ENCODE measurements at regions not wholly inside any gene's neighbourhood (a gene's known extent, or its start where the extent isn't known, plus 50 kb on each side); places are given as distances from the start of the nearest gene placed in this dataset.

DNA sequence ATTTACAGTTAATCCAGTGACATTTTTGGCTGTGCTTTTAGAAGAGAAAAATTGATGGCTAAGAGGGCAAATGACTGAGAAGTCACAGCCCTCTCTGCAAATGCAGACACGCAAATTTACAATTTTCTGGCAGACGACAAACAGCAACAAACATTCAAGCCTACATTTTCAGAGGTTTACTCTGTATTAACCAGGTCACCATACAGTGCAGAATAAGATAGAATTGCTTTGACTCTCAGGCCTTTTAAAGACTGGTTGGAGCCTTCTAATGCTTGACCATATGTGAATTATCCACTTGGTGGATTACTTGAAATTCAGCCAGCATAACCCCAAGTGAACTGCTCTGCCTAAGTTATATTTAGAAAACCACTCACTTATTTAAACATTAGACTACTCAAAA lies 65.5 kb upstream of the FOXN2 start:
- Histone ChIP-seq H3K36me3 (no peaks in the 10 kb centered on the region), H3K4me3 (no peak overlapping the region), H3K9me3 (replicated peaks) (no peaks in the 10 kb centered on the region), H3K27me3 (replicated peaks) (no peaks in the 10 kb centered on the region), H3K27ac (peak overlapping the region; percentile 88), H3K4me1 (replicated peaks) (peaks cover 22% of the 10 kb centered on the region)
- DNase-seq (ENCODE audit: low read depth in 1 of 2, low spot score in 2 of 2), result no peak

GRCh38 chr2:48249631-48250473 lies 64.6 kb upstream of the FOXN2 start:
- peak overlapping the region; percentile 88 for H3K27ac ChIP-seq
- no peak overlapping the region for H3K4me3 ChIP-seq
- H3K4me1 ChIP-seq (replicated peaks), result peaks cover 22% of the 10 kb centered on the region
- H3K9me3 ChIP-seq (replicated peaks), result no peaks in the 10 kb centered on the region
- no peaks in the 10 kb centered on the region for H3K36me3 ChIP-seq
- no peaks in the 10 kb centered on the region for H3K27me3 ChIP-seq (replicated peaks)
- DNase-seq (ENCODE audit: low read depth in 1 of 2, low spot score in 2 of 2), result peak in 1 of 2 experiments; percentile 22

- DNase-seq (ENCODE audit: low read depth in 1 of 2, low spot score in 2 of 2), result no peak
- no peaks in the 10 kb centered on the region for H3K27me3 ChIP-seq (replicated peaks)
- H3K36me3 ChIP-seq, result no peaks in the 10 kb centered on the region
- H3K9me3 ChIP-seq (replicated peaks), result no peaks in the 10 kb centered on the region
- peaks cover 22% of the 10 kb centered on the region for H3K4me1 ChIP-seq (replicated peaks)
- H3K4me3 ChIP-seq, result no peak overlapping the region
- H3K27ac ChIP-seq, result no peak overlapping the region
These were observed 64.0 kb upstream of the FOXN2 start for GRCh38 chr2:48250474-48250844.

DNA sequence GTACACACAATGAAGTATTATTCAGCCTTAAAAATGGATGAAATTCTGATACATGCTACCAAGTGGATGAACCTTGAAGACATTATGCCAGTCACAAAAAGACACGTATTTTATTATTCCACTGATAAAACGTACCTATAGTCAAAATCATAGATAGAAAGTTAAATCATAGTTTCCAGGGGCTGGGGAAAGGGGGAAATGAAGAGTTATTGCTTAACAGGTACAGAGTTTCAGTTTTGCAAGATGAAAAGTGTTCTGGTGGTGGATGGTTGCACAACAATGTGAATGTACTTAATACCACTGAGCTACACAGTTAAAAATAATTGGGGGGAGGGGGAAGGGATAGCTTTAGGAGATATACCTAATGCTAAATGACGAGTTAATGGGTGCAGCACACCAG lies 63.5 kb upstream of the FOXN2 start:
- Histone ChIP-seq H3K9me3 (replicated peaks) (no peaks in the 10 kb centered on the region), H3K4me3 (no peak overlapping the region), H3K36me3 (no peaks in the 10 kb centered on the region), H3K27me3 (replicated peaks) (no peaks in the 10 kb centered on the region), H3K27ac (no peak overlapping the region), H3K4me1 (replicated peaks) (peaks cover 22% of the 10 kb centered on the region)
- no peak for DNase-seq (ENCODE audit: low read depth in 1 of 2, low spot score in 2 of 2)

DNA sequence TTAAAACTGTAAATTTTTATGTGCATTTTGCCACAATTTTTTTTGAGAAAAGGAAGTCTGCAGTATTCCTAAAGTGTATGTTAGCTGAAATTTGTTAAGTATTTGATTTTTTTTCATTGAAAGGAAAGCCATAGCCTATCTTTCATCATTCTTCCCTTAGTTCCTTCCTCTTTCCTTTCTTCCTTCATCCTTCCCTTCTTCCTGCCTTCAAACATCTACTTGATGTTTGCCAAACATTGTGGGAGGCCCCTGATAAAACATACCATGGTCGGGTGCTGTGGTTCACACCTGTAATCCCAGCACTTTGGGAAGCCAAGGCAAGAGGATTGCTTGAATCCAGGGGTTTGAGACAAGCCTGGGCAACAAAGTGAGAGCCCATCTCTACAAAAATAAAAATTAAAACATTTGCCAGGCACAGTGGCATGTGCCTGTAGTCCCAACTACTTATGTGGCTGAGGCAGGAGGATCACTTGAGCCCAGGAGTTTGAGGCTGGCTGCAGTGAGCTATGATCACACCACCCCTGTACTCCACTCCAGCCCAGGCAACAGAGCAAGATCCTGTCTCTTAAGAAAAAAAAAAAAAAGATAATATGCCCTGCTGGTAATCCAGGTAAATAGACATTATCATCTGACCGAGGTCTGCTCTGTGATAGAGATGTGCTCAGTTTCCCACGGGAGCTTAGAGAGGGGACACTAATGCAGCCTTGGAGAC lies 62.9 kb upstream of the FOXN2 start:
- Histone ChIP-seq H3K4me1 (replicated peaks) (peaks cover 22% of the 10 kb centered on the region), H3K36me3 (no peaks in the 10 kb centered on the region), H3K9me3 (replicated peaks) (no peaks in the 10 kb centered on the region), H3K27ac (no peak overlapping the region), H3K27me3 (replicated peaks) (no peaks in the 10 kb centered on the region), H3K4me3 (no peak overlapping the region)
- DNase-seq (ENCODE audit: low read depth in 1 of 2, low spot score in 2 of 2), result no peak

DNA sequence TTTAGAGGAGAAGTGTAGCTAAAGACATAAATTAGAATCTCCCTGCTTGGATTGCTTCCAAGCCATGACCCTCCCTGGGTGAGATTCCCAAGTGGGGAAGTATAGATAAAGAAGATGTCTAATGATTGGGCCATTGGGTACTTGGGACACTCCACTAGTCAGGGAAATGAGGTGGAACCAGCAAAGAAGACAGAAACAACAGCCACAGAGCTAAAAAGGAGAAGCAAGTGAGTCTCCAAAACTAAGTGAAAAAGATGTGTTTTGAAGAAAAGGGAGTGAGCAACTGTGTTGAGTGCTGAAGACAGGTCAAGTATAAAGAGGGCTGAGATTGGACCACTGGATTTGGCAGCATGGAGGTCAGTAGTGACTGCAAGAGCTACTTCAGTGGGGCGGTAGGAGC lies 61.2 kb upstream of the FOXN2 start:
- Histone ChIP-seq H3K36me3 (no peaks in the 10 kb centered on the region), H3K27ac (no peak overlapping the region), H3K9me3 (replicated peaks) (no peaks in the 10 kb centered on the region), H3K27me3 (replicated peaks) (no peaks in the 10 kb centered on the region), H3K4me1 (replicated peaks) (peaks cover 16% of the 10 kb centered on the region), H3K4me3 (no peak overlapping the region)
- no peak for DNase-seq (ENCODE audit: low read depth in 1 of 2, low spot score in 2 of 2)

GRCh38 chr2:48254839-48255238 lies 59.6 kb upstream of the FOXN2 start:
- DNase-seq (ENCODE audit: low read depth in 1 of 2, low spot score in 2 of 2), result no peak
- Histone ChIP-seq H3K4me3 (no peak overlapping the region), H3K36me3 (no peaks in the 10 kb centered on the region), H3K4me1 (replicated peaks) (peaks cover 3% of the 10 kb centered on the region), H3K9me3 (replicated peaks) (no peaks in the 10 kb centered on the region), H3K27me3 (replicated peaks) (no peaks in the 10 kb centered on the region), H3K27ac (no peak overlapping the region)

DNA sequence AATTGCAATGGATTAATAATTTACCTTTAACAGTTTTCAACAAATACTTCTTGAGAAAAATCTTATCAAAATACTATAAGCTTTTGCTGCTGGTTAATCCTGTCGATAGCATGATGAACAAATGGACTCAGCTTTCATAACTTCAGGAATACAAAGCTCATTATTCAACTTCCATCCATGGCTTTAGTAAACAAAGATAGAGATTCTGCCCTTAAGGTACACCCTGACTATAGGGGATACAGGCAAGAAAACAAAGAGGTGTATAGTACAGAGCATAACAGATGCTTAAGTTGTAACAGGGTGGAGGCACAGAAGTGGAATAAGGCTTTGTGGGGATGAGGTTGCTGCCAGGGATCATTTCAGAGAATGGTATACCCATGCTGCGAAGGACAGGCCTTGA lies 57.0 kb upstream of the FOXN2 start:
- Histone ChIP-seq H3K4me3 (no peak overlapping the region), H3K36me3 (no peaks in the 10 kb centered on the region), H3K27ac (no peak overlapping the region), H3K4me1 (replicated peaks) (no peaks in the 10 kb centered on the region), H3K27me3 (replicated peaks) (no peaks in the 10 kb centered on the region), H3K9me3 (replicated peaks) (no peaks in the 10 kb centered on the region)
- no peak for DNase-seq (ENCODE audit: low read depth in 1 of 2, low spot score in 2 of 2)

- no peaks in the 10 kb centered on the region for H3K27me3 ChIP-seq (replicated peaks)
- no peak for DNase-seq (ENCODE audit: low read depth in 1 of 2, low spot score in 2 of 2)
- no peak overlapping the region for H3K4me3 ChIP-seq
- H3K9me3 ChIP-seq (replicated peaks), result no peaks in the 10 kb centered on the region
- H3K27ac ChIP-seq, result no peak overlapping the region
- no peaks in the 10 kb centered on the region for H3K36me3 ChIP-seq
- H3K4me1 ChIP-seq (replicated peaks), result no peaks in the 10 kb centered on the region
These were observed 55.9 kb upstream of the FOXN2 start for GRCh38 chr2:48258481-48259149.

DNA sequence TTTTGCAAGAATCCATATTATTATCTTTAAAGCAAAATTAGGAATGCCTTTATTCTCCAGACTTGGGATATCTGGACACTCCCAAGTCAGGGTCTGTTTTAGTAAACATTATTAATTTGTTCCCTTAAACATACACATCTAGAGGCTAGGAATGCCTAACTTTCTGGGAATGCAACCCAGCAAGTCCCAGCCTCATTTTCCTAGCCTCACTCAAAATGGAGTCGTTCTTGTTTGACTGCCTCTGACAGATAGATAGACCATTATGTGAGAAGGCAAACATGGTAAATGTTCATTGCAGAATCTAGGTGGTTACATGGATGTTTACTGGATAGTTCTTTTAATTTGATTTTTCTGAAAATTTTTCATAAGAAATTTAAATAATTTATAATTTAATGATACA lies 54.7 kb upstream of the FOXN2 start:
- Histone ChIP-seq H3K36me3 (no peaks in the 10 kb centered on the region), H3K9me3 (replicated peaks) (no peaks in the 10 kb centered on the region), H3K4me1 (replicated peaks) (no peaks in the 10 kb centered on the region), H3K27me3 (replicated peaks) (no peaks in the 10 kb centered on the region), H3K4me3 (no peak overlapping the region), H3K27ac (no peak overlapping the region)
- DNase-seq (ENCODE audit: low read depth in 1 of 2, low spot score in 2 of 2), result no peak

DNA sequence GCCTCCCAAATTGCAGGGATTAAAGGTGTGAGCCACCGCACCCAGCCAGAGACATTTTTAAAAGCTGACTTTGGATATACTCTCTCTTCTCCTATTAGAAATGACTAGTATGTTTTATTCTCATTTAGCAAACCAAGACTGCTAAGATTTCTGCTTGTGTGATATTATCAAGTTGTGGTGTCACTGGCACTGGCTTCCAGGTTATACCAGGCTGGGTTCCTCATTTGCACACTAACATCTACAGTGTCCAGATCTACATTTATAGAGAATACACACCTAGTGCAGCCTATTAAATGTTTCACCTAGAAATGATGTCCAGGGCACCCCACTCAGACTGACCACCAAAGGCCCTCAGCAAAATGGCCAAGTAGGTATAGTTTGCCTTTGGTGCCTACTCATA lies 49.9 kb upstream of the FOXN2 start:
- H3K4me1 ChIP-seq (replicated peaks), result no peaks in the 10 kb centered on the region
- no peaks in the 10 kb centered on the region for H3K27me3 ChIP-seq (replicated peaks)
- H3K9me3 ChIP-seq (replicated peaks), result no peaks in the 10 kb centered on the region
- no peak overlapping the region for H3K4me3 ChIP-seq
- no peak for DNase-seq (ENCODE audit: low read depth in 1 of 2, low spot score in 2 of 2)
- no peak overlapping the region for H3K27ac ChIP-seq
- H3K36me3 ChIP-seq, result no peaks in the 10 kb centered on the region
